Natural killer cell (primary cell): ENCODE measurements at regions not wholly inside any gene's neighbourhood (a gene's known extent, or its start where the extent isn't known, plus 50 kb on each side); places are given as distances from the start of the nearest gene placed in this dataset.

ENCODE experiments used
- ATAC-seq, 3 donors: fragments of 150-1000 bp in 2 of 3; fragments of 200-7000 bp in 1 of 3; cut with Tn5 transposase; 1 replicate in 1 of 3; 2 replicates in 2 of 3; pipeline ENCODE4 v1.10.0; 2021; ENCODE audit warnings: mild to moderate bottlenecking in 2 of 3, moderate library complexity in 2 of 3
- DNase-seq, 2 donors: peaks; one replicate each; pipeline versions ENCODE4 v3.0.0 to v3.0.0-alpha.2; 2013 to 2021; ENCODE audit warnings: mixed read lengths in 1 of 2
- H3K27ac ChIP-seq: one replicate; pipeline ENCODE4 v1.5.1; 2013; ENCODE audit warnings: mild to moderate bottlenecking, low read length
- H3K27me3 ChIP-seq: one replicate; pipeline ENCODE4 v1.6.1; 2013; ENCODE audit warnings: low read length; ENCODE audit not compliant: control insufficient read depth, insufficient read depth
- H3K36me3 ChIP-seq: one replicate; pipeline ENCODE4 v1.6.1; 2013; ENCODE audit warnings: low read length; ENCODE audit not compliant: control insufficient read depth, insufficient read depth
- H3K4me1 ChIP-seq: one replicate; pipeline ENCODE4 v1.6.1; 2013; ENCODE audit warnings: low read length; ENCODE audit not compliant: control insufficient read depth, insufficient read depth
- H3K4me3 ChIP-seq: one replicate; pipeline ENCODE4 v1.5.1; 2013; ENCODE audit warnings: low read length
- H3K9me3 ChIP-seq: one replicate; pipeline ENCODE4 v1.6.1; 2013; ENCODE audit warnings: low read length; ENCODE audit not compliant: control insufficient read depth, insufficient read depth
- H3K27ac Mint-ChIP-seq, 2 donors: one replicate each; pipeline ENCODE4 v1.8.0; 2022; ENCODE audit warnings: mild to moderate bottlenecking in 2 of 2, mixed read lengths in 2 of 2, moderate library complexity in 1 of 2
- H3K27me3 Mint-ChIP-seq, 2 donors: one replicate each; pipeline ENCODE4 v1.8.0; 2022; ENCODE audit warnings: low read depth in 2 of 2, mixed read lengths in 2 of 2
- H3K36me3 Mint-ChIP-seq: one replicate; pipeline ENCODE4 v1.8.0; 2022; ENCODE audit warnings: mixed read lengths
- H3K4me1 Mint-ChIP-seq, 2 donors: one replicate each; pipeline ENCODE4 v1.8.0; 2022; ENCODE audit warnings: mixed read lengths in 2 of 2
- H3K4me3 Mint-ChIP-seq: one replicate; pipeline ENCODE4 v1.8.0; 2022; ENCODE audit warnings: mild to moderate bottlenecking, moderate library complexity, mixed read lengths
- H3K9me3 Mint-ChIP-seq, 2 donors: one replicate each; pipeline ENCODE4 v1.8.0; 2022; ENCODE audit warnings: mixed read lengths in 2 of 2
- CTCF ChIP-seq: fragments of 200-600 bp; IDR thresholded peaks from one replicate; pipeline ENCODE4 v1.8.0; 2022; ENCODE audit warnings: antibody characterized with exemption
- WGBS: methylation state at CpG from one replicate; pipeline ENCODE4 v1.1.7; 2013; ENCODE audit warnings: missing lambda C conversion rate; ENCODE audit not compliant: insufficient coverage; 5-methylcytosine and 5-hydroxymethylcytosine counted together
- intact Hi-C: fragments of 100-400 bp; cut with micrococcal nuclease; formaldehyde crosslinking; loops from one replicate; pipeline ENCODE4 v1.14.2; 2022

- Mint-ChIP-seq H3K27me3 (no peaks in the 10 kb centered on the region), H3K27ac (no peak overlapping the region), H3K4me3 (no peak overlapping the region), H3K36me3 (no peaks in the 10 kb centered on the region), H3K9me3 (no peaks in the 10 kb centered on the region), H3K4me1 (no peaks in the 10 kb centered on the region)
- H3K4me3 ChIP-seq, result no peak overlapping the region
- intact Hi-C loops, result no loop called here
- peaks cover 6% of the 10 kb centered on the region for H3K9me3 ChIP-seq
- no peak overlapping the region for H3K27ac ChIP-seq
- no peaks in the 10 kb centered on the region for H3K27me3 ChIP-seq
- no peak for TF ChIP-seq CTCF
- DNase-seq, result no peak
- WGBS, result 100% methylated on average over 1 of the region's 2 CpGs
- ATAC-seq, result no peak
- H3K36me3 ChIP-seq, result no peaks in the 10 kb centered on the region
- no peaks in the 10 kb centered on the region for H3K4me1 ChIP-seq
Observed at GRCh38 chr7:17396692-17397091, 98.2 kb downstream of the AHR start.

- H3K4me3 ChIP-seq, result no peak overlapping the region
- no peaks in the 10 kb centered on the region for H3K27me3 ChIP-seq
Observed at GRCh38 chr7:17401791-17402627, 103.6 kb downstream of the AHR start.

GRCh38 chr7:17402628-17403278 is 104.3 kb downstream of the AHR start:
- TF ChIP-seq CTCF, result no peak
- Histone ChIP-seq H3K4me1 (no peaks in the 10 kb centered on the region), H3K27ac (no peak overlapping the region), H3K36me3 (no peaks in the 10 kb centered on the region), H3K4me3 (no peak overlapping the region), H3K9me3 (no peaks in the 10 kb centered on the region), H3K27me3 (no peaks in the 10 kb centered on the region)
- Mint-ChIP-seq H3K4me3 (no peak overlapping the region), H3K9me3 (no peaks in the 10 kb centered on the region), H3K27me3 (peaks cover 6 to 8% of the 10 kb centered on the region in 2 donors), H3K4me1 (no peaks in the 10 kb centered on the region), H3K27ac (no peak overlapping the region), H3K36me3 (no peaks in the 10 kb centered on the region)
- intact Hi-C loops, result no loop called here
- DNase-seq, result peak in 1 of 2 donors; percentile 13
- 70% methylated on average over 9 of the region's 9 CpGs for WGBS
- no peak for ATAC-seq

More at GRCh38 chr7:17401791-17402627, 103.6 kb downstream of the AHR start:
- no peak for ATAC-seq
- Mint-ChIP-seq H3K4me1 (no peaks in the 10 kb centered on the region), H3K9me3 (no peaks in the 10 kb centered on the region), H3K36me3 (no peaks in the 10 kb centered on the region), H3K27me3 (peaks cover 6 to 8% of the 10 kb centered on the region in 2 donors), H3K27ac (no peak overlapping the region), H3K4me3 (no peak overlapping the region)
- DNase-seq, result no peak
- no peak overlapping the region for H3K27ac ChIP-seq
- H3K36me3 ChIP-seq, result no peaks in the 10 kb centered on the region
- TF ChIP-seq CTCF, result no peak
- 47% methylated on average over 4 of the region's 6 CpGs for WGBS
- intact Hi-C loops, result no loop called here
- no peaks in the 10 kb centered on the region for H3K4me1 ChIP-seq
- H3K9me3 ChIP-seq, result no peaks in the 10 kb centered on the region
